Left lobe of liver (tissue), 2 donors: ENCODE measurements at regions not wholly inside any gene's neighbourhood (a gene's known extent, or its start where the extent isn't known, plus 50 kb on each side); places are given as distances from the start of the nearest gene placed in this dataset.

Experiments used
- ATAC-seq: fragments of 200-7000 bp; cut with Tn5 transposase; one replicate; pipeline ENCODE4 v1.9.1; 2020; ENCODE audit warnings: mild to moderate bottlenecking, moderate library complexity
- DNase-seq: peaks from one replicate; pipeline ENCODE4 v3.0.0-alpha.2; 2020; ENCODE audit warnings: low spot score
- donor health status: DM: no; HTN: no; CAD: no; lungs with moderate emphysema.
- donor health status: DM: no; HTN: yes; CAD: no.

GRCh38 chr3:30945291-30945690 lies 50.8 kb upstream of the GADL1 start:
- ATAC-seq: no peak
- DNase-seq: no peak

GRCh38 chr3:30948426-30948825 lies 54.0 kb upstream of the GADL1 start:
- DNase-seq: no peak
- ATAC-seq: no peak

GRCh38 chr3:30951826-30952225 lies 57.4 kb upstream of the GADL1 start:
- DNase-seq (no peak), ATAC-seq (no peak)

DNA sequence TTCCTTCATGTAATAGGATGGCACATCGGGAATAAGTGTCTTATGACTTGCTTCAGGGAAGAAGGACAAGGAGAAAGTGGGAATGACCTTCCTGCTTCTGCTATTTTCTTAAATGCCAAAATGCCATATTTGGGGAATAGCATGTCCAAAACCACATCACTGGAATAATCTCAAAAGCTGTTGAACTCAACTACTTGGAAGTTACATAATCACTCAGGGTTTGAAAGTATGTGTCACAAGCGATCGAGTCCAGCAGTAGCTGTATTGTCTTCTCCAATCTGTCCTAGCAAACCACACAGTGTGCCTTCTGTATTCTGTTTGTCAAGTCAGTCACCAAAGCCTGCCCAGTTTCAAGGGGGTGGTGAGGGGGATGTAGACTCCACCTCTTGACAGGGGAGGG lies 58.3 kb upstream of the GADL1 start:
- DNase-seq (no peak), ATAC-seq (no peak)

- ATAC-seq (no peak), DNase-seq (no peak)
Observed at GRCh38 chr3:30954426-30954825, 60.0 kb upstream of the GADL1 start.

- ATAC-seq (no peak), DNase-seq (no peak)
Observed at GRCh38 chr3:30962084-30962483, 67.6 kb upstream of the GADL1 start.

DNA sequence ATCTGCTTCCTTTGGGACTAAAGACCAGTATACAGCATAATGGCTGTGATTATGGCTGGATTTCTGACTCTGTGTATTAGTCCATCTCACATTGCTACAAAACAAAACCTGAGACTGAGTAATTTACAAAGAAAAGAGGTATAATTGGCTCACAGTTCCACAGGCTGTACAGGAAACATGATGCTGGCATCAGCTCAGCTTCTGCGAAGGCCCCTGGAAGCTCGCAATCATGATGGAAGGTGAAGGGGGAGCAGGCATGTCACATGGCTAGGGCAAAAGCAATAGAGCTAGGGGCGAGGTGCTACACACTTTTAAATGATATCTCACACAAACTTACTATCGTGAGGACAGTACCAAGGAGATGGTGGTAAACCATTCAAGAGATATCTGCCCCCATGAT lies 68.0 kb upstream of the GADL1 start:
- ATAC-seq (no peak), DNase-seq (no peak)

GRCh38 chr3:30963223-30963722 lies 68.8 kb upstream of the GADL1 start:
- ATAC-seq (no peak), DNase-seq (no peak)

GRCh38 chr3:30964612-30965011 lies 70.2 kb upstream of the GADL1 start:
- ATAC-seq (no peak), DNase-seq (no peak)

DNA sequence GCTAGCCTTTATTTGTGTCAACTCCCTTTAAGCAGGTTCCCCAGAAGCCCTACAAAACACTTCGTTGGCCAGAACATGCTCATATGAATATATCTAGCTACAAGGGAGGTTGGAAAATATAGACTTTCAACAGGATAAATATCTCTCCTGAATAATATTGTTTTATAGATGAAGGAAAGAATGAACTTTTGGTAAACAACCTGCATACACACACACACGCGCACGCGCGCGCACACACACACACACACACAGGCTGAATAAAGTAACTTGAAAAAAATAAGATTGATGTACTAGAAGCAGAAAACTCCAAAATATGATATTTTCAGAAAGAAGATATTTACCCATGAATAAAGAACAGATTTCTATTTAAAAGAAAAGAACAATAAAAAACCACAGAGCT lies 72.4 kb upstream of the GADL1 start:
- DNase-seq (no peak), ATAC-seq (no peak)

- no peak for DNase-seq
- peak; percentile 45 for ATAC-seq
Observed at GRCh38 chr3:30970183-30970582, 75.7 kb upstream of the GADL1 start.

GRCh38 chr3:30972449-30972848 lies 78.0 kb upstream of the GADL1 start:
- no peak for DNase-seq
- ATAC-seq: no peak

- ATAC-seq (no peak), DNase-seq (no peak)
Observed at GRCh38 chr3:30974071-30974470, 79.6 kb upstream of the GADL1 start.

- DNase-seq: no peak
- no peak for ATAC-seq
Observed at GRCh38 chr3:30977592-30977991, 83.1 kb upstream of the GADL1 start.

DNA sequence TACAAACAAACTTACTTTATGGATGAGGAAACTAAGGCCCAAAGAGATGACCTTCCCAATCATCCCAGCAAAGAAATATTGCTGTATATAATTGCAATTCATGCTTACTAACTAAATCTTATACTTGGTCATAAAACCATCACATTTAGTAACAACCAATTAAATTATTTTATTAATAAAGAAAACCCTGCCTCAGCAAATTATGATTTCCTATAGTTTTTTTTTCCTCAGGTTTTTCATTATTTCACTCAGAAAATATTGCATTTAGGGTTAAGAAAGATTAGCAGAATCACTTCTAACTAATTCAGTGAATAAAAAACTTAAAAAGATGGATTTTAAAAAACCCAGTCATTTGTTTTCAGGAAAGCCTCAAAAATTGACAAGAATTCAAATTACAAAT lies 86.5 kb upstream of the GADL1 start:
- no peak for ATAC-seq
- DNase-seq: no peak

DNA sequence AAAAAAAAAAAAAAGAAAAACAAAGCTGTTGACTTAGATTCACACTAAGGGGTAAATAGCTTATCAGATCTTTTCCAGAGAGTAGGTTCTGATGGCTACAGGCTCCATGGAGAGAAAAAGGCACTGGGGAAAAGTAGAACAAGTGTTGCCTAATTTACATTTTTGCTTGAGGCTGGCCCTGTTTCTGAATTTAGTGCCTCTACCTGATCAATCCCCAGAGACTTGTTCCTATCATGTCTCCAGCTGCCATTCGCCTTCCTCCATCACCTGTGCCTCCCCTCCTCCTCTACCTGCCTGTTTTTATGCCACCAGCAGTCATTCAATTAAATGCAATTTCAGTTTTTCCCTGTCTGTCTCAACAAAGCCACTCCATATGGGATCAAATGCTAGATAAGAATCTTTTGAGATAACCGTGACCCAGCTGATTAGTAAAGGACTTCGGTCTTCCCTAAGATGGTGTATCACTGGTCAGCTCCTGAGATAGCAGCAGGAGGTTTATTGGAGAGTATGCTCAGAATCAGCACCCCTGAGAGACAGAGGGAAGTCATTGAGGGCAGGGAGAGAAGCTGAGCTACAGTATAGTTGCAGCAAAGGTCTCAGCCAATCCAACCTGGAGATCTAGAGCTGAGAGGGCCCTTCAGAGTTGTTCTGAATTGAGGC lies 88.1 kb upstream of the GADL1 start:
- ATAC-seq (no peak), DNase-seq (no peak)

DNA sequence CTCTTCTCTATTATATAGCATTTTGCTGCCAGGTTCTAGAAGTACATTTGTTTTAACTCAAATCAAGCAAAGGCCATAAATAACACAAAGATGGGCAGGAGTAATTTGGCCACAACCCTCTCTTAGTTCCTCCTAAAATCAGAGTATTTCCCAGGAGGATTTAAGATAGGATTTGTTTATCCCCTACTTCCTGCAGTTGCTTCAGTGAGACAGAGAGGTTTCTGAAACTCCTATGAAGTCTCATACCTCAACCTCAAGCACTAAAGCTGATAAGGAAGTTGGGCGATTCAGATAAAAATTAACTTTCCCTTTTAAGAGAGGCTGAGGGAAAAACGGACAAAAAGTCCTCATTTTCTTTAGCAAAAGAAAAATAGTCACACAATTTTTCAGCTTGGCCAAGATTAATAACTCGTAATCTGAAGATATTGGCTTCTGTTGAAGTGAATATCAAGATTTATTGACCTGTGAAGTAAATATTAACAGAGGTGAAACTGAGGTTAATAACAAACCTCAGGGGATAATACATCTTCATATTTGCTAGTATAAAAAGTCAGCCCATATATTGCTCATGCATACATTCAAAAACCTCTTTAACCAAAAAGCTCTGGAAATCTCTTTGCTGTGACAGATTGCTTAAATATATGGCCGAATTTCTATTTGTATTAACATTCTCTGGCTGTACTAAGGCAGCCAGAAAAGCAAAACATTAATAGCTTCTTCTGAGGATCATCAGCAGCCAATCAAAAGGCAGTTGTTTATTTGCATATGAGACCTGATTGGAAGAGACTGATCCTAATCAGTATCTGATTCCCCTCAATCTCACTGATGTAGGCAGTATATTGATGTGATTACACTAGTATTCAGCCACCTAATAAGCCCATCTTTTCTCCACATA lies 90.6 kb upstream of the GADL1 start:
- DNase-seq: no peak
- ATAC-seq: no peak

DNA sequence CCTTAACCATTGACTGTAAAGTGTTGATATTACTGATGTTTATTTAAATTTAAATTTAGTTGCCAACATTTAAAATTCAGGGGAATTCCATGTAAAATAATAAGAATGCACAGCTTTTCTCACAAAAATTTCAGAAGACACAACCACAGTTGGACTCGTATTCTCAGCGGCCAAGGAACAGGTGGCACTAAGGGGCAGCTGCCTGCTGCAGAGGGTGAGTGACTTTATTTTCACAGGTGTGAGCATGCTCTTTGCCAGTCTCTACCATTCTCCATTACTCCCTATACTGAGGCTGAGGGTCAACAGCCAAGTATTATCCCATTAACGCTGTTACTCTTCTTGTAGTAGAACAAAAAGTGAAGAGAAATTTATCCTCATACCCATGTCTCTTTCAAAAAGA lies 92.1 kb upstream of the GADL1 start:
- DNase-seq (no peak), ATAC-seq (no peak)

DNA sequence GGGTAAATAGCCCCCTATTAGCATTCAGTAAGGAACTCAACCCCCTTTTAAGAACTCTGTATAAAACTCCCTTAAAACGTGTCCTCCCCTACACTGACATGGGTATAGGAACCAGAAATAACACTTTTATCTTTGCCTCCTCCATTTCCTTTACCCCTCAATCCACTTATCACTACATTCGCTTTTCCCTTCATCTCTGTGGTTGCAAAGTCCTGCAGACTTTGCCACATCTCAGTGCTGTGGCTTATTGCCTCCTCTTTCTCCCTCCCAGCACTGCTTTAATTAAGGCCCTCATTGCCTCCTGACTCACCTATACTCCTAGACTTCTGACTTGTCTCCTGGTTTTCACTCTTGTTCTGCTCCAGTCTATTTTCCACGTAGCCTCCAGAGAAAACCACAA lies 94.3 kb upstream of the GADL1 start:
- ATAC-seq (no peak), DNase-seq (no peak)

DNA sequence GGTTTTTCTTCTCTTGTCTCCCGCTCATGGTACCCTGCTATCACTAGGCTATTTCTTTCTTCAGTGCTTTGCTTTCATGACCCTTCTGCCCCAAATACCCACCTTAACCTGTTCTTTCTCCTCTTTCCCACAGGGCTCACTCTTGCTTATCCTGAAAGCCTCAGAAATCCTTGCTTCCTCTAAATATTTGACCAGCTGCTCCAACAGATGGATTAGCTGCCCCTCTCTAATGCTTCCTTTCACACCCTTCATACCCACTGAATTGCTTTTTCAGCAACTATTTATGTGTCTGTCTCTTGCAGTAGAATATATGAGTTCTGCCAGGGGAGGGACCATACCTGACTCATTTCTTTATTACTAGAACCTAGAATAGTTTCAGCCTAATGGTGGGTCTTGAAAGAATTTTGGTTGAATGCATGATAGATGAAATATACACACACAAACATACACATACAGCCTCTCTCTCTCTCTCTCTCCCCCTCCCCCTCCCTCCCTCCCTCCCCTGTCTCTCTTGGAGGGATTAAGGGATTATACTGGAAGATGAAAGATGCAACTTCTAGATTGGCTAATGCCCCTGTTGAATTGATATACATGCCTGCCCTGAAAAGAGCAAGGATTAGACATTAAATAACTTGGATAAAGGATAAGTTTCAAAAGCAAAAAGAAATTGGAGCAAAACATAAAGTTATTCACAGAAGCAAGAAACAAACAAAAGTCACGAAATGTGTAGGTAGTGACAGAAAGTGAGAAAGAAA lies 95.0 kb upstream of the GADL1 start:
- ATAC-seq (no peak), DNase-seq (no peak)

DNA sequence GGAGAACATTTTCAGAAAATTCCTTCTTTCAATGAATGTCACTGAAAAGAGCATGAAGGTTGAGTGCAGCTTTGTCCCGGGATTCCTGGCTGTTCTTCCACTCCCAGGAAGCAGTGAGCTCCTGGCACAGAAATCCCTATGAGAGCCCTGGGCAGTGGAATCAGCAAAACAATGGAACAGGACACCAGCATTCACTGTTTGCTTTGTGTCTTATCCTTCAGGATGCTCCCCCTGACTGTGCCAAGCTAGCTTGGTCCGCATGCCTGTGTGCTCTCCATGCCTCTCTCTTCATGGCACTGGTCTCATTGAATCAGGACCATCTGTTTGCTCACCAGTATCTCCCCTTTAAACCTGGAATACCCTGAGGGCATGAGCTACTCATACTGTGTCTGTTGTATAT lies 102.0 kb upstream of the GADL1 start:
- DNase-seq (no peak), ATAC-seq (no peak)

GRCh38 chr3:31002730-31003129 lies 108.3 kb upstream of the GADL1 start:
- ATAC-seq: no peak
- no peak for DNase-seq
